Activated CD4-positive, alpha-beta T cell treated with anti-CD3 and anti-CD28 coated beads, Interleukin-2, amount 10 ng/mL, durations not matched to agents 24 days and 14 days (primary cell): ENCODE measurements at regions not wholly inside any gene's neighbourhood (a gene's known extent, or its start where the extent isn't known, plus 50 kb on each side); places are given as distances from the start of the nearest gene placed in this dataset.
A peak's percentile ranks its signal among the peaks of the same experiment; 100 is the strongest.

ENCODE experiments used
- DNase-seq: peaks from one replicate; pipeline ENCODE4 v3.0.0; 2022
- H3K27ac Mint-ChIP-seq: one replicate; pipeline ENCODE4 v1.8.0; 2022; ENCODE audit warnings: mild to moderate bottlenecking, mixed read lengths
- H3K27me3 Mint-ChIP-seq: one replicate; pipeline ENCODE4 v1.8.0; 2022; ENCODE audit warnings: mixed read lengths
- H3K36me3 Mint-ChIP-seq: one replicate; pipeline ENCODE4 v1.8.0; 2022; ENCODE audit warnings: low read depth, mild to moderate bottlenecking, mixed read lengths
- H3K4me1 Mint-ChIP-seq: one replicate; pipeline ENCODE4 v1.8.0; 2021; ENCODE audit warnings: mixed read lengths
- H3K4me3 Mint-ChIP-seq: one replicate; pipeline ENCODE4 v1.8.0; 2022; ENCODE audit warnings: mild to moderate bottlenecking, moderate library complexity, mixed read lengths
- H3K9me3 Mint-ChIP-seq: one replicate; pipeline ENCODE4 v1.8.0; 2021; ENCODE audit warnings: mixed read lengths
- intact Hi-C: fragments of 100-400 bp; cut with micrococcal nuclease; formaldehyde crosslinking; loops from one replicate; pipeline ENCODE4 v1.15.1; 2023

DNA sequence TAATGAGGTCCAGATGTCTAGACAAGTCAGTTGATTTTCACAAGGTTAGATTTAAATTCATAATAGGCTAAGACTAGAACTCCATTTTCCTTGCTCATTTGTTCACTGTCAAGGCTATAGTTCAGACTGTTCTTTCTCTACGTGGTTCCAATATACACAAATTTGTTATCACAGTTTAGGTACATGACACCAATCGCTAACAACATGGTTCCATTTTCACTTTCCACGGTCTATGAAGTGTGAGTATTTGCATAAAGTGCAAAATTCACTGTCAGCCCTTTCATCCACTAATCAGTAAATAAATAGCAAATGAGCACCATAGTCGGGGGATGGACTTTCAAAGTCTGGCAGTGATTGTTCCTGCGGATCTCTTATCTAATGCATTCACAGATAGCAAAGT, 315.7 kb upstream of the SPOCK3 start:
- no peaks in the 10 kb centered on the region for H3K36me3 Mint-ChIP-seq
- intact Hi-C loops, result no loop called here
- H3K4me3 Mint-ChIP-seq, result no peak overlapping the region
- H3K27me3 Mint-ChIP-seq, result no peaks in the 10 kb centered on the region
- H3K27ac Mint-ChIP-seq, result no peak overlapping the region
- no peak for DNase-seq
- no peaks in the 10 kb centered on the region for H3K4me1 Mint-ChIP-seq
- no peaks in the 10 kb centered on the region for H3K9me3 Mint-ChIP-seq

DNA sequence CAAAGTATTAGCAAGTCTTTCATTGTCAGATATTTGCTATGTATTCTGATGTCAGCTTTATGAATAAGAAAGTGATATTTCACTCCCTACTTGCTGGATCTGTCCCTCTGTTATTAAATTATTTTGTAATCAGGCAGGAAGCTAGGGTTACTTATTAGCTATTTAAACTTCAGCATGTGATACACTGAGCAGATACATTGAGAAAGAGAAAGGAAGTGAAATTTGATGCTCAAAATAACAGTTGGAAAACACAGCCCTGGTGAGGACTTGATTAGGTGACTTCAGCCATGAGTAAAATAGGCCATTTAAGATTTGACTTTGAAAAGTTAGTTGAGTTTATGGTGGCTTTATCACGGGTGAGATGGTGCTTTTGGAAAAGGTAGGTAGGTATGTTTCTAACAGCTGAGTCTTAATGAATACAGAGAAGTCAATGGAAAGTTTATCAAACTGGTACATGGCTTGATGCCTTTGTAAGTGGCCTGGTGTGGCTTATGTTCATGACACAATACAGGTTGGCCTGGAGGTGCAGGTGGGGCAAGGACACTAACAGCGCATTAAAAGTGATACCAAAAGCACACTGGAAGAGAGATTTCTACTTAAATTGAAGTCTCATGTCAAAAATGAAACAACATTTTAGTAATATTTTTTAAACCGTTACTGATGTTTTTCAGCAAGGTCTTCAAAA, 321.2 kb upstream of the SPOCK3 start:
- H3K9me3 Mint-ChIP-seq, result peaks cover 5% of the 10 kb centered on the region
- no peaks in the 10 kb centered on the region for H3K4me1 Mint-ChIP-seq
- no peak overlapping the region for H3K4me3 Mint-ChIP-seq
- H3K36me3 Mint-ChIP-seq, result no peaks in the 10 kb centered on the region
- H3K27ac Mint-ChIP-seq, result no peak overlapping the region
- DNase-seq, result no peak
- intact Hi-C loops, result no loop called here
- H3K27me3 Mint-ChIP-seq, result no peaks in the 10 kb centered on the region

DNA sequence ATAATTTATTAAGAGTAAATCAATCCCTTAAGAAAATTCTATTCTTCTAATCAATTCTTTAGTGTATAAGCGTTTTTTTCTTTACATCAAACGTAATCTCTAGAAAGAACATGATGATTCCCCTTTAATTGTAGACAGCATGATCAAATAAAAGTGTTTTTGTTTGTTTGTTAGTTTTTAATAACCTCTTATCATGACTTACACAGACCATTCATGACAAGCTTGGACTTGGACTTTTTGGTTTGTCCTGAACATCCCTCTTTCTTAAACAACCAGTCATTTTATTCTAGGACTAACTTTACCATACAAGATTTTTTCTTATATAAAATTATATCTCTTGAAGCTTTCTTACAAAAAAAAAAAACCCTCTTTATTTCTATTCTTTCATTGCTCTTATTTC, 344.6 kb upstream of the SPOCK3 start:
- no peak for DNase-seq
- Mint-ChIP-seq H3K4me3 (no peak overlapping the region), H3K9me3 (peaks cover 8% of the 10 kb centered on the region), H3K27me3 (no peaks in the 10 kb centered on the region), H3K4me1 (no peaks in the 10 kb centered on the region), H3K27ac (no peak overlapping the region), H3K36me3 (no peaks in the 10 kb centered on the region)
- intact Hi-C loops, result no loop called here

- Mint-ChIP-seq H3K27me3 (no peaks in the 10 kb centered on the region), H3K36me3 (no peaks in the 10 kb centered on the region), H3K4me3 (no peak overlapping the region), H3K27ac (no peak overlapping the region), H3K4me1 (no peaks in the 10 kb centered on the region), H3K9me3 (peaks cover 8% of the 10 kb centered on the region)
- no peak for DNase-seq
- intact Hi-C loops, result no loop called here
Measured at GRCh38 chr4:167581449-167581965, 347.2 kb upstream of the SPOCK3 start.

GRCh38 chr4:167587361-167587760, 353.1 kb upstream of the SPOCK3 start:
- DNase-seq, result no peak
- Mint-ChIP-seq H3K4me1 (no peaks in the 10 kb centered on the region), H3K4me3 (no peak overlapping the region), H3K27ac (no peak overlapping the region), H3K9me3 (no peaks in the 10 kb centered on the region), H3K36me3 (no peaks in the 10 kb centered on the region), H3K27me3 (no peaks in the 10 kb centered on the region)
- intact Hi-C loops, result no loop called here

GRCh38 chr4:167595898-167596297, 361.6 kb upstream of the SPOCK3 start:
- no peaks in the 10 kb centered on the region for H3K36me3 Mint-ChIP-seq
- no peaks in the 10 kb centered on the region for H3K27me3 Mint-ChIP-seq
- H3K4me3 Mint-ChIP-seq, result no peak overlapping the region
- intact Hi-C loops, result no loop called here
- no peaks in the 10 kb centered on the region for H3K4me1 Mint-ChIP-seq
- H3K9me3 Mint-ChIP-seq, result no peaks in the 10 kb centered on the region
- no peak overlapping the region for H3K27ac Mint-ChIP-seq
- no peak for DNase-seq

GRCh38 chr4:167602157-167602556, 367.9 kb upstream of the SPOCK3 start:
- Mint-ChIP-seq H3K36me3 (no peaks in the 10 kb centered on the region), H3K4me1 (peaks cover 2% of the 10 kb centered on the region), H3K27me3 (no peaks in the 10 kb centered on the region), H3K4me3 (no peak overlapping the region), H3K27ac (no peak overlapping the region), H3K9me3 (no peaks in the 10 kb centered on the region)
- intact Hi-C loops, result no loop called here
- no peak for DNase-seq

- intact Hi-C loops, result no loop called here
- H3K36me3 Mint-ChIP-seq, result no peaks in the 10 kb centered on the region
- H3K27ac Mint-ChIP-seq, result no peak overlapping the region
- H3K4me1 Mint-ChIP-seq, result peaks cover 2% of the 10 kb centered on the region
- no peaks in the 10 kb centered on the region for H3K27me3 Mint-ChIP-seq
- no peak for DNase-seq
- H3K9me3 Mint-ChIP-seq, result no peaks in the 10 kb centered on the region
- H3K4me3 Mint-ChIP-seq, result no peak overlapping the region
Measured at GRCh38 chr4:167606551-167606950, 372.3 kb upstream of the SPOCK3 start.

DNA sequence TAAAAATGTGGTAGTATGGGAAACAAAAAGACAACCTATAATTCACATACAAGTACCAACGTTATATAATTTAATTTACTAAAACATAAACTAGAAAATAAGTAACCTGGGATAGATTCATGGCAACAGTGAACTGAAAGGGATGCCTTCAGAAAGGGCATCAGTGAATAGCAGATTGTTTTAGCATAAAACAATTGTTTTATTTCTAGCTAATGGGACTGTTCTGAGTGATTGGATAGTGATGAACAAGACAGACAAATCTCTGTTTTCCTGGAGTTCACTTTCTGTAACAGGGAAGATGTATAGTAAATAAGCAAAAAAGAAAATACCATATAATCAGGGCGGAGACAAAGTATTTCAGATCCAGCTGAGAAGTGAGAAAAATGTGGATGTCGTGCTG, 379.1 kb upstream of the SPOCK3 start:
- no peaks in the 10 kb centered on the region for H3K36me3 Mint-ChIP-seq
- H3K4me3 Mint-ChIP-seq, result no peak overlapping the region
- H3K4me1 Mint-ChIP-seq, result no peaks in the 10 kb centered on the region
- no peaks in the 10 kb centered on the region for H3K27me3 Mint-ChIP-seq
- intact Hi-C loops, result no loop called here
- H3K9me3 Mint-ChIP-seq, result no peaks in the 10 kb centered on the region
- no peak for DNase-seq
- H3K27ac Mint-ChIP-seq, result no peak overlapping the region

- H3K4me1 Mint-ChIP-seq, result no peaks in the 10 kb centered on the region
- H3K27ac Mint-ChIP-seq, result no peak overlapping the region
- H3K4me3 Mint-ChIP-seq, result no peak overlapping the region
- no peaks in the 10 kb centered on the region for H3K36me3 Mint-ChIP-seq
- H3K9me3 Mint-ChIP-seq, result no peaks in the 10 kb centered on the region
- no peak for DNase-seq
- intact Hi-C loops, result no loop called here
- no peaks in the 10 kb centered on the region for H3K27me3 Mint-ChIP-seq
Measured at GRCh38 chr4:167614866-167615265, 380.6 kb upstream of the SPOCK3 start.

- no peaks in the 10 kb centered on the region for H3K27me3 Mint-ChIP-seq
- H3K9me3 Mint-ChIP-seq, result no peaks in the 10 kb centered on the region
- H3K36me3 Mint-ChIP-seq, result no peaks in the 10 kb centered on the region
- intact Hi-C loops, result no loop called here
- no peaks in the 10 kb centered on the region for H3K4me1 Mint-ChIP-seq
- H3K27ac Mint-ChIP-seq, result no peak overlapping the region
- DNase-seq, result no peak
- H3K4me3 Mint-ChIP-seq, result no peak overlapping the region
Measured at GRCh38 chr4:167616476-167616875, 382.2 kb upstream of the SPOCK3 start.

DNA sequence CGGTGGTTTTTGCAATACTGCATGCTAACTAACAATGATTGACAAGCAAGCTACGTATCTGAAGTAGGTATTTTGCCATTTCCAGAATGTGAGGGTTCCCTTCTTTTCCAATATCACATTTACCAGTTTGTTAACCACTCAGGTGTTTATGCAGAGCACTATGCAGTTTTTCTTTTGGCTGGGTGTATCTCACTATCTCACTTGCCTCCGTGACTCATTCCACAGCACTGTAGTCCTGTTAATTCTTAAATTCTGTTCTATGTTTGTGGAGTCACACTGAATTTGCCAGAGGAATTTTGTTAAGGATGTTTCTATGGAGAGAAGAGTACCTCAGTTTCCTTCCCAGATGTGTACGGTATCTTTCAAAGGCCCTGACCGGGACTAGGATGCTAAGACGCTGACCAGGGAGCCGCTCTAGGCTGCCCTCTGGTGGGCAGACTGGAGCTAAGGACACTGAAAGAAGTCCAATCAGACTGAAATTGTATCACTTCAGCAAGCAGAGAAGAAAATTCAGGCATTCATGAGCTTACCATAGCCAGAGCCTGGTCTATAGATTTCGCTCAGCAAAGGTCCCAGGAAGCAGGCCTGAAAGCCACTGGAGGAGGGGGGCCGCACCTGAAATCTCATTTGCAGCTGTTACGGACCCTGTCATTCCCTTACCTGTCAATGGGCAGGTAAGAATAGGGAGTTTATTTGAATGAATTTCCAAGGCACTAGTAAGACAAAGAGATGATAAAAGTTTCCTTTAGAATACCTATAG, 388.4 kb upstream of the SPOCK3 start:
- peak; percentile 77 for DNase-seq
- H3K4me3 Mint-ChIP-seq, result no peak overlapping the region
- no peaks in the 10 kb centered on the region for H3K4me1 Mint-ChIP-seq
- H3K27me3 Mint-ChIP-seq, result no peaks in the 10 kb centered on the region
- intact Hi-C loops, result loop anchor here (1.0 to 5.0 kb wide), 3 partner anchors 454 to 1456 kb away; no protein-coding TSS in a partner anchor
- H3K36me3 Mint-ChIP-seq, result no peaks in the 10 kb centered on the region
- H3K27ac Mint-ChIP-seq, result no peak overlapping the region
- H3K9me3 Mint-ChIP-seq, result no peaks in the 10 kb centered on the region

- Mint-ChIP-seq H3K4me1 (no peaks in the 10 kb centered on the region), H3K4me3 (no peak overlapping the region), H3K27me3 (no peaks in the 10 kb centered on the region), H3K27ac (no peak overlapping the region), H3K36me3 (no peaks in the 10 kb centered on the region), H3K9me3 (no peaks in the 10 kb centered on the region)
- intact Hi-C loops, result loop anchor here (2.0 to 5.0 kb wide), 2 partner anchors 454 to 601 kb away; no protein-coding TSS in a partner anchor
- no peak for DNase-seq
Measured at GRCh38 chr4:167623241-167623572, 388.9 kb upstream of the SPOCK3 start.

GRCh38 chr4:167629272-167629671, 395.0 kb upstream of the SPOCK3 start:
- Mint-ChIP-seq H3K27ac (no peak overlapping the region), H3K9me3 (no peaks in the 10 kb centered on the region), H3K36me3 (no peaks in the 10 kb centered on the region), H3K27me3 (no peaks in the 10 kb centered on the region), H3K4me3 (no peak overlapping the region), H3K4me1 (no peaks in the 10 kb centered on the region)
- intact Hi-C loops, result no loop called here
- no peak for DNase-seq
